ENCODE measurements at regions not wholly inside any gene's neighbourhood (a gene's known extent, or its start where the extent isn't known, plus 50 kb on each side); places are given as distances from the start of the nearest gene placed in this dataset.
"Not testable (repeated sequence)": the region's sequence is repeated elsewhere in the genome, so short reads cannot be mapped to it uniquely, and the experiment has no call there.

DNA sequence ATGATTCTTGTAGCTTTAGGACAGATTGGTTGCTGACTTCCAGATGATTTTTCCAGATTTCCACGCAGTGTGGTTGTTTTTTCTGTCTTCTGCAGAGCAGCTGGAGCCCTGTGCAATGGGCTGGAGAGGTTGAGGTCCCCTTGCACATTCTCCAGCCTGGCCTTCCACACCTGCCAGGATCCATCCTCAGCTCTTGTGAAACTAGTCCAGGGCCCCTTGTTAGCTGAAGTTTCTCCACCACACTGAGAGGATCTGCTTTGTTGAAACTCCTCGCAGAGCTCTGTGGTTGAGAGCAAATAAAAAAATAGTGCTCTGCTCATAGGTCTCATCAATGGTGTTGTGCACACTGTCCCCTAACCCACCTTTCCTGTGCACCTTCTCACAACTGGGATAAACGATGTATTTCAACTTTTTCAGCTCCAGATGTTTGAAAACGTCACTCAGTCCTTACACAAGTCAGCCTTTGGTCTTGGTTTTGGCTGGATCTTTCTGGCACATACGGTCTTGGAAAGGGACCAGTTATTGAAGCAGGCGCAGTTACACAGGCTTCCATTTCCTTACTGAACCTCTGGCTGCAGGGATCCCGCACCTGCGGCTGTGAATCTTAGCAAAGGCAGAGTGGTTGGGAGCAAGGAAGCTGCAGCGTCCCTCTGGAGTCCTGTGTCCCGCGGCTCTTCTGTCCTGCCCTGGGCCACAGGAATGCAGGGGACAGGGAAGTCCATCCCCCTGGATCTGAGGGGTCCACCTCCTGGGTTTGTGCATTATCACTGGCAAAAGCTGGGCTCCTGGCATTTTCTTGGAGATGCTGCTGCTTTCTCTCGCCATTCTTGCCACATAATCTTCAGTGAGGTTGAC is 272.0 kb upstream of the DSEL start:
- Mint-ChIP-seq H3K9me3 (no peaks in the 10 kb centered on the region), H3K4me1 (no peaks in the 10 kb centered on the region), H3K27ac (no peak overlapping the region), H3K36me3 (ENCODE audit: low read depth) (no peaks in the 10 kb centered on the region), H3K4me3 (no peak overlapping the region), H3K27me3 (no peaks in the 10 kb centered on the region)
- no peak for DNase-seq
- ChIA-PET CTCF (no interaction called here), POLR2A (no interaction called here)

DNA sequence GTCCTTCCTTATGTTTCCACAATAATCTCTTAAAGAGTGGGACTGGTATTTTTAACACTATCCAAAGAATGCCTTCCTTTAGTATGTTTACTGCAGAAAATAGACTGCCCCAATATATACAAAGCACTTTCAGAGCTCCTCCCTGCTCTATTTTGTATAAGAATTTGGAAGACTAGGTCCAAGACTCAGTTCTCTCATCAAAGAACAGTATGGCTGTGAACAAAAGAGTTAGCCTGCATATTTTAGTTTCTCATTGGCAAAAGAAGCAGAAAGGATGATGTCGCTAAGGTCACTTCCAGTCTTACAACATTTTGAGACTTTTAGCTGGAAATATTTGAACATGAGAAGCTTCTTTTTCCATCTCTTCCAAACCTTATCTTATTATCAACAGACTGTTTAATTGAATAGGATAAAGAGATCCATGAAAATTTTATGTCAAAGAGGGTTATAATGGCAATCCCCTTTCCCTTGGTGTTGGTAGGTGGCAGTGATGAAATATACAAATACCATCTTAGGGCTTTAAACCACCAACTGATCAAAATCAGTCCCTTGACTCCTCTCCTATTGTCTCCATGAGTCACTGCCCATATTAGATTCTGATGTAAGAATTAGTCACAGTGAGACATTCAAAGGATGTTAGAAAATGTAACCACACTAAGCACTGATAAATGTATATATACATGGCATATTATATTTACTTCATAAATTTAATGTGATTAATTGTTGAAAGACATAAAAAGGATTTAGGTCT is 266.9 kb upstream of the DSEL start:
- Mint-ChIP-seq H3K36me3 (ENCODE audit: low read depth) (no peaks in the 10 kb centered on the region), H3K9me3 (no peaks in the 10 kb centered on the region)
- POLR2A ChIA-PET, result no interaction called here

DNA sequence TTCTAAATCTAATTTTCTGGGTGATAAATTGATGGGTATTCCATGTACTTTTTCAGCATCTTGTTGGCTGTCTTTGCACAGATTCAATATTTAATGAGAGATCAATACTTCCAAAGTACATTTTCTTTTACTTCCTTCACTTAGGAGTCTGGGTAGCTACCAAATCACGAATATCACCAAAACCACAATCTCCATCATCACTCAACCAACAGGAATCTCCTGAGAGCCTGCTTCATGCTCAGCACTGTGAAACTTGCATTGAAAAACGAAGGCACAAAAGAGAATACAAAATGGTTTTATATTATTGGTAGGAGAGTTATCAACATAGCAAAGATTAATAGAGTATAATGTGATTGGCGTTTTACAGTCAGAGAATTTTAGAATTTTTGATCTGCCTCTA is 261.5 kb upstream of the DSEL start:
- POLR2A ChIA-PET, result no interaction called here
- CTCF ChIA-PET, result no interaction called here
- H3K27me3 Mint-ChIP-seq, result no peaks in the 10 kb centered on the region
- H3K9me3 Mint-ChIP-seq, result no peaks in the 10 kb centered on the region
- H3K27ac Mint-ChIP-seq, result no peak overlapping the region
- H3K4me1 Mint-ChIP-seq, result no peaks in the 10 kb centered on the region
- no peak overlapping the region for H3K4me3 Mint-ChIP-seq
- DNase-seq, result no peak
- H3K36me3 Mint-ChIP-seq (ENCODE audit: low read depth), result no peaks in the 10 kb centered on the region

More for the DNA sequence above, 266.9 kb upstream of the DSEL start:
- CTCF ChIA-PET, result no interaction called here
- Mint-ChIP-seq H3K27ac (no peak overlapping the region), H3K4me3 (no peak overlapping the region), H3K27me3 (no peaks in the 10 kb centered on the region), H3K4me1 (no peaks in the 10 kb centered on the region)
- no peak for DNase-seq

DNA sequence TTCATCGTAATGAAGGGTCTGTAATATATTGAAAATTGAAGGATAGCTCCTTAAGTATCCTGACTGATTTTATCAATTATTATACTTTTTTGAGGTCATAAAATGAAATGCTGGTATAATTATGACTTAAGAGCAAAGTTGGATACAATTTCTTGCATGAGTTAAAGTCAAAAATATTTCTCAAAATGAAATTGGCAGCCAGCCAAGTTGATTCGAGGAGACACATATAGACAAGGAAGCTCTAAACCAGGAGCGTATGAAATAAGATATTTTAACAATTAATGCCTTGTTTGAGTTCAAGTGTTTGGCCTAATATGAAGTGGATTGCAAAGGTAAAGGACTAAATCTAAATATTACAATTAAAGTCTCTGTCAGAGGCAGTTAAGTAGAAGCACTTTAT is 260.4 kb upstream of the DSEL start:
- POLR2A ChIA-PET, result no interaction called here
- Mint-ChIP-seq H3K4me1 (no peaks in the 10 kb centered on the region), H3K27ac (no peak overlapping the region), H3K4me3 (no peak overlapping the region), H3K36me3 (ENCODE audit: low read depth) (no peaks in the 10 kb centered on the region), H3K27me3 (no peaks in the 10 kb centered on the region), H3K9me3 (no peaks in the 10 kb centered on the region)
- DNase-seq, result no peak
- CTCF ChIA-PET, result no interaction called here

DNA sequence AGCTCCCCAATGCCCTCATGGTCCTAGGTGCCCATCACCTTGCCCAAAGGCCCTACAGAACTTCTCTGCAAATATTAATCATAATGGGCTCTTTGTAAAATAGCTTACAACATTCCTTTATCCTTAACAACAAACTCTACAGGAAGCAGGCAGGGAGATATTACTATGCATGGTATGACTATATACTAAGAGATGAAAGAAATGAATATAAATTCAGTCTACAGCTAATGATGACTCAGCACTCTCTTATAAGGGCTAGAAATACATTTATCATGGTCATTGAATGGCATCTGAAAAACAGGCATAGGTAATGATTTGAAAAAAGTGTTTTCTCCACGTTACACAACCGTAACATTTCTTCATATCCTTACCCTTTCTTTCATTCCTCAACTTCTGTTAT is 254.8 kb upstream of the DSEL start:
- Mint-ChIP-seq H3K36me3 (ENCODE audit: low read depth) (no peaks in the 10 kb centered on the region), H3K27ac (no peak overlapping the region), H3K9me3 (no peaks in the 10 kb centered on the region), H3K27me3 (no peaks in the 10 kb centered on the region), H3K4me3 (no peak overlapping the region), H3K4me1 (no peaks in the 10 kb centered on the region)
- CTCF ChIA-PET, result no interaction called here
- POLR2A ChIA-PET, result no interaction called here
- no peak for DNase-seq

DNA sequence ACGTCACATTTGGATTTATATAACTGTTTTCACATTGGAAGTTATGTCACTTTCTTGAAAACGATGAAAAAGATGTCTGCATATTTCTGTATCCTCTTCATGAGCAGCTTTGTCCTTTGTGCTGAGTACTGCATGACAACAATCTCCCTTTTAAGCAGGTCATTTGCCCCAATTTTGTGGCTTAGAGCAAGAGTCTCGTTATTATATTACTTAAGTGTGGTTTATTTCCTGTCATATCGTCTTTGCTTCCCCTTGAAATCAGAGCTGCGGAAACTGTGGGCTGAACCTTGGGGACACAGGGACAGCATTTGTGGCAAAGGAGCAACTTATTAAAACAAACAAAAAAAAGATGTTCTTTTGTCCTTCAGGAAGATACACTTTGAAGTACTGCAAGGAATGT is 254.0 kb upstream of the DSEL start:
- Mint-ChIP-seq H3K4me1 (no peaks in the 10 kb centered on the region), H3K27ac (no peak overlapping the region), H3K4me3 (no peak overlapping the region), H3K9me3 (no peaks in the 10 kb centered on the region), H3K27me3 (no peaks in the 10 kb centered on the region), H3K36me3 (ENCODE audit: low read depth) (no peaks in the 10 kb centered on the region)
- POLR2A ChIA-PET, result no interaction called here
- CTCF ChIA-PET, result no interaction called here
- DNase-seq, result no peak

DNA sequence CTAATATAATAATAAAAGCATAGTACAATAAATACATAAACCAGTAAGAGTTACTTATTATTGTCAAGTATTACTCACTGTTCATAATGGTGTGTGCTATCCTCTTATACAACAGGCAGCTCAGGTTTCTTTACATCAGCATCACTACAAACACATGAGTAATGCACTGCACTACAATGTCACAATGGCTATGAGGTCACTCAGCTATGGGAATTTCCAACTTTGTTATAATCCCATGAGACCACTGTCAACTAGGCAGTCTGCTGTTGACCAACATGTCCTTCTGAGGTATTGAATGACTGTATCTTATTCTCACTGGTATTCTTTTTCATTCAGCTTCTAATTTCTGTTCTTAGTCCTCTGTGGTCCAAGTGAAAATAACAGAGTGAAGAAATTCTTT is 250.4 kb upstream of the DSEL start:
- H3K9me3 Mint-ChIP-seq, result no peaks in the 10 kb centered on the region
- H3K27ac Mint-ChIP-seq, result no peak overlapping the region
- ChIA-PET CTCF (no interaction called here), POLR2A (no interaction called here)
- H3K4me1 Mint-ChIP-seq, result no peaks in the 10 kb centered on the region
- no peak overlapping the region for H3K4me3 Mint-ChIP-seq
- no peak for DNase-seq
- H3K27me3 Mint-ChIP-seq, result no peaks in the 10 kb centered on the region
- H3K36me3 Mint-ChIP-seq (ENCODE audit: low read depth), result no peaks in the 10 kb centered on the region

DNA sequence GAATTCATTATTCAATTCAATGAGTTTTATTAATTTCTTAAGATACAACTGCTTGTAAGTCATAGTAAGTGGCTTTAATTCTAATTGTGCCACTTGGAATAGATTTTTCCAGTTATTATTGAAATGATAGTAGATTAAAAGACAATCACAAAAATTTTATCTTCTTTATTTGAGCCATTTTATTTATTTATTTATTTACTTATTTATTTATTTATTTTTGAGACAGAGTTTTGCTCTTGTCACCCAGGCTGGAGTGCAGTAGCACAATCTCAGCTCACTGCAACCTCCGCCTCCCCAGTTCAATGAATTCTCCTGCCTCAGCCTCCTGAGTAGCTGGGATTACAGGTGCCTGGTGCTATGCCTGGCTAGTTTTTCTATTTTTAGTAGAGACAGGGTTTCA is 235.7 kb upstream of the DSEL start:
- DNase-seq; H3K36me3 Mint-ChIP-seq (ENCODE audit: low read depth); H3K27ac Mint-ChIP-seq; CTCF ChIA-PET; H3K4me3 Mint-ChIP-seq; H3K27me3 Mint-ChIP-seq; H3K4me1 Mint-ChIP-seq; H3K9me3 Mint-ChIP-seq; POLR2A ChIA-PET: not testable (repeated sequence)

DNA sequence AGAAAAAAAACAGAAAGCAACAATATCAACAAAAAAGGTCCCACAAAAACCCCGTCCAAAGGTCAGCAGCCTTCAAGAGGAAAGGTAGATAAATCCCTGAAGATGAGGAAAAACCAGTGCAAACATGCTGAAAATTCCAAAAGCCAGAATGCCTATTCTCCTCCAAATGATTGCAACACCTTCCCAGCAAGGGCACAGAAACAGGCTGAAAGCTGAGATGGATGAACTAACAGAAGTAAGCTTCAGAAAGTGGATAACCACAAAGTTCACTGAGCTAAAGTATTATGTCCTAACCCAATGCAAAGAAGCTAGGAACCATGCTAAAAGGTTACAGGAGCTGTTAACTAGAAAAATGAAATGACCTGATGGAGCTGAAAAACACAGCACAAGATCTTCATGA is 226.4 kb upstream of the DSEL start:
- DNase-seq, result no peak
- Mint-ChIP-seq H3K27me3 (no peaks in the 10 kb centered on the region), H3K9me3 (peaks cover 16% of the 10 kb centered on the region), H3K36me3 (ENCODE audit: low read depth) (no peaks in the 10 kb centered on the region), H3K4me1 (no peaks in the 10 kb centered on the region), H3K4me3 (no peak overlapping the region), H3K27ac (no peak overlapping the region)
- ChIA-PET POLR2A (no interaction called here), CTCF (no interaction called here)

DNA sequence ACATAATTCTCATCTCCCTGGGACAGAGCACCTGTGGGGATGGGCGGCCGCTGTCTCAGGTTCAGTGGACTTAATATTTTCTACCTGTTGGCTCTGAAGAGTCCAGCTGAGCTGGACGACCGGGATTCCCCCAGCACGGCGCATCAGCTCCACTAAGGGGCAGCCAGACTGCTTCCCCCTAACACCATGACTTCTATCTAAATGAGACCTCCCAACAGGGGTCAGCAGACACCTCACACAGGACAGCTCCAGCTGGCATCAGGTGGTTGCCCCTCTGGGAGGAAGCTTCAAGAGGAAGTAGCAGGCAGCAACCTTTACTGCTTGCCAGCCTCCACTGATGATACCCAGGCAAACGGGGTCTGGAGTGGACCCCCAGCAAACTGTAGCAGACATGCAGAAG is 226.0 kb upstream of the DSEL start:
- Mint-ChIP-seq H3K36me3 (ENCODE audit: low read depth) (no peaks in the 10 kb centered on the region), H3K9me3 (peaks cover 16% of the 10 kb centered on the region), H3K4me1 (no peaks in the 10 kb centered on the region), H3K27me3 (no peaks in the 10 kb centered on the region), H3K27ac (no peak overlapping the region), H3K4me3 (no peak overlapping the region)
- ChIA-PET POLR2A (no interaction called here), CTCF (no interaction called here)
- DNase-seq, result no peak

DNA sequence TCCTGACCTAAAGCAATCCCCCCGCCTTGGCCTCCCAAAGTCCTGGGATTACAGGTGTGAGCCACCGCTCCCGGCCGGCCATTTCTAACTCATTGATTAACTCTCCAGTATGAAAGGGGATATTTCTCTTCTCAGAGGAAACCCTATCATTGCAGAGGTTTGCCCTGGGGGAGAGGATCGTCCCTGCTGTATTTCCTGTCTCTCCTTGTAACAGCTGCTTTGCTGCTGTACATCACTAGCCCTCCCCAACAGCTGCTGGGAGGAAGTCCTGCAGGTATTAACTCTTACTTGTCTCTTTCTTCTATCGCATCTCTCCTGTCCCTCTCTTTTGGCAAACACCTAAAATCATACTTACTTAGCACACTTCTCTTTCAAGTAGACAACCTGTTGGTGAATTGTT is 219.0 kb upstream of the DSEL start:
- DNase-seq, result no peak
- Mint-ChIP-seq H3K36me3 (ENCODE audit: low read depth) (no peaks in the 10 kb centered on the region), H3K4me1 (no peaks in the 10 kb centered on the region), H3K4me3 (no peak overlapping the region), H3K27ac (no peak overlapping the region), H3K9me3 (no peaks in the 10 kb centered on the region), H3K27me3 (no peaks in the 10 kb centered on the region)
- ChIA-PET POLR2A (no interaction called here), CTCF (no interaction called here)

DNA sequence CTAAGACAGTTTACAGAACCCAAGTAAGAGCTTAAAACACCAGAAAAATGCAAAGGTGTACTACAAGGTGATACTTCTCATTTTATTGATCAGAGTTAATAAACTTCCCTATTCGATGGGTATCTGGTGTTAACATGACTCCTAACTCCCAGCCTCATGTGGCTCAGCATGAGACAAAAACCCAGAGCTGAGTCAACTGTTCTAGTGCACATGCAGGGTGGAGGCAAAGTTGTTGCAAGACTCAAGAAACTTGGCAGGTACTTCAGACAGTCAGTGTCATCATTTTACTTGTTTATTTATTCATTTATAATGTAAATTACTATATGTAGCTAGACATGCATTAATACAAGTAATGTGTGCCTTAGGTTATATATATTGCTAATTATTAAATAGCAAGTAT is 216.6 kb upstream of the DSEL start:
- Mint-ChIP-seq H3K36me3 (ENCODE audit: low read depth) (no peaks in the 10 kb centered on the region), H3K9me3 (no peaks in the 10 kb centered on the region), H3K27ac (no peak overlapping the region), H3K27me3 (no peaks in the 10 kb centered on the region), H3K4me1 (no peaks in the 10 kb centered on the region), H3K4me3 (no peak overlapping the region)
- no peak for DNase-seq
- CTCF ChIA-PET, result no interaction called here
- POLR2A ChIA-PET, result no interaction called here

DNA sequence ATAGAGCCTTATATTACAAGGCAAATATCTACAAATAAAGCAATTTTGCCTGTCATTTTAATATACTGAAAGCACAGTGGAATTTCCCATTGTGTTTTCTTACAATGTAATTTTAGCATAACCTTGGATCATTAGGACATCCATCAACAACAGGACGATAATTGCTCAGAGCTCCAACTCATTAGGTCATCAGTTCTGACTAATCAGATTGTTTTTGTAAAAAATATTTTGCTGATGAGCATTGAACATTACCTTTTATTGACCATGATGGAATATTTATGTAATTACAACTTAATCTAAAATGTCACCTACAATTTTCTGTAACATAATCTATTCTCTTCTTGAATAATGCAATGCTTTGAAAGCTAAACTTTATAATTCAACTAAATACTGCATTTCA is 215.3 kb upstream of the DSEL start:
- no peaks in the 10 kb centered on the region for H3K4me1 Mint-ChIP-seq
- no peak for DNase-seq
- no peaks in the 10 kb centered on the region for H3K36me3 Mint-ChIP-seq (ENCODE audit: low read depth)
- CTCF ChIA-PET, result no interaction called here
- H3K27me3 Mint-ChIP-seq, result no peaks in the 10 kb centered on the region
- no peak overlapping the region for H3K27ac Mint-ChIP-seq
- no peak overlapping the region for H3K4me3 Mint-ChIP-seq
- POLR2A ChIA-PET, result no interaction called here
- no peaks in the 10 kb centered on the region for H3K9me3 Mint-ChIP-seq

DNA sequence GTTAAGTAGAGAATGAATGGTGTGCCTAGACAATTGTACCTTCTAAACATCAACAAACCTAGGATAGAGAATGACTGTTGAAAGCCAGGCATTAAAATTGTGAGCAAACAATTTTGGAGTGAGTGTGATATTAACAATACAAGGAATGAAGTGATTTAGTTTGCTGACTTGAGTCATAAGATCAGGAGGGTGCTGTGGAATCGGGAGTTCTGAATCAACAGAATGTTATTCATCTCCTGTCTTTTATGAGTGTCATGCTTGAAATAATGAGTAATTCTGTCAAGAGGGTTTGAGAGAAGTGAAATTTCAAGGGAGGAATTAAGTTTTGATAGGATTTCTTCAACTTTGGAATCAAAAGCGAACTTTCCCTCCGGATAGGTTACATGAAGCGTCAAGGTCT is 214.4 kb upstream of the DSEL start:
- Mint-ChIP-seq H3K36me3 (ENCODE audit: low read depth) (no peaks in the 10 kb centered on the region), H3K4me1 (no peaks in the 10 kb centered on the region), H3K9me3 (no peaks in the 10 kb centered on the region), H3K4me3 (no peak overlapping the region), H3K27ac (no peak overlapping the region), H3K27me3 (no peaks in the 10 kb centered on the region)
- DNase-seq, result no peak
- ChIA-PET CTCF (no interaction called here), POLR2A (no interaction called here)
